ENCODE measurements at regions not wholly inside any gene's neighbourhood (a gene's known extent, or its start where the extent isn't known, plus 50 kb on each side); places are given as distances from the start of the nearest gene placed in this dataset.

GRCh38 chr5:167725264-167725663 is 566.2 kb upstream of the WWC1 start:
- TF ChIP-seq, protein P1, sequence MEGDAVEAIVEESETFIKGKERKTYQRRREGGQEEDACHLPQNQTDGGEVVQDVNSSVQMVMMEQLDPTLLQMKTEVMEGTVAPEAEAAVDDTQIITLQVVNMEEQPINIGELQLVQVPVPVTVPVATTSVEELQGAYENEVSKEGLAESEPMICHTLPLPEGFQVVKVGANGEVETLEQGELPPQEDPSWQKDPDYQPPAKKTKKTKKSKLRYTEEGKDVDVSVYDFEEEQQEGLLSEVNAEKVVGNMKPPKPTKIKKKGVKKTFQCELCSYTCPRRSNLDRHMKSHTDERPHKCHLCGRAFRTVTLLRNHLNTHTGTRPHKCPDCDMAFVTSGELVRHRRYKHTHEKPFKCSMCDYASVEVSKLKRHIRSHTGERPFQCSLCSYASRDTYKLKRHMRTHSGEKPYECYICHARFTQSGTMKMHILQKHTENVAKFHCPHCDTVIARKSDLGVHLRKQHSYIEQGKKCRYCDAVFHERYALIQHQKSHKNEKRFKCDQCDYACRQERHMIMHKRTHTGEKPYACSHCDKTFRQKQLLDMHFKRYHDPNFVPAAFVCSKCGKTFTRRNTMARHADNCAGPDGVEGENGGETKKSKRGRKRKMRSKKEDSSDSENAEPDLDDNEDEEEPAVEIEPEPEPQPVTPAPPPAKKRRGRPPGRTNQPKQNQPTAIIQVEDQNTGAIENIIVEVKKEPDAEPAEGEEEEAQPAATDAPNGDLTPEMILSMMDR (IDR thresholded peaks at IDR 0.05; ENCODE audit: low read depth, low read length): no peak
- DNase-seq (ENCODE audit: extremely low read depth, low read depth): no peak

DNA sequence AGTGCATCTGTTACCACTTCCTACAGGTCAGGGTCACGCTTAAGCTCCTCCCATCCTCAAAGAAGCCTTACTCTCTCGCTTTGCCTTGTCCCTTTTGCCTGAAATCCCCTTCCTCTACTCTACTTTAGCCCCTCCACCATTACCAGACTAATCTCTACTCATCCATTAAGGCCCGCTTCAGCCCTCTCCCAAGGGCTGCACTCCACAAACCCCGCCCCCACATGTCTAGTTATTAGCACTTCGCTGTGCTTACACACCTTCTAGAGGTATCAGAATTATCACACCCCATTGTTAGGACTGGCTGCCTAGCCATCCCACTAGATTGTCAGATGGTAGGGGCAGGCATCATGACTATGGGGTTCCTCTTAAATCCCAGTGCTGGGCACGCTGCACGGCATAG is 565.7 kb upstream of the WWC1 start:
- DNase-seq (ENCODE audit: extremely low read depth, low read depth): no peak

GRCh38 chr5:167726642-167727041 is 564.8 kb upstream of the WWC1 start:
- TF ChIP-seq, protein P1 (IDR thresholded peaks at IDR 0.05; ENCODE audit: low read depth, low read length): no peak
- DNase-seq (ENCODE audit: extremely low read depth, low read depth): no peak

More for the DNA sequence above, 565.7 kb upstream of the WWC1 start:
- TF ChIP-seq, protein P1 (IDR thresholded peaks at IDR 0.05; ENCODE audit: low read depth, low read length): no peak

GRCh38 chr5:167730121-167730520 is 561.3 kb upstream of the WWC1 start:
- DNase-seq (ENCODE audit: extremely low read depth, low read depth): peak; percentile 65
- TF ChIP-seq, protein P1 (IDR thresholded peaks at IDR 0.05; ENCODE audit: low read depth, low read length): no peak

GRCh38 chr5:167730656-167731055 is 560.8 kb upstream of the WWC1 start:
- TF ChIP-seq, protein P1 (IDR thresholded peaks at IDR 0.05; ENCODE audit: low read depth, low read length): no peak
- no peak for DNase-seq (ENCODE audit: extremely low read depth, low read depth)

DNA sequence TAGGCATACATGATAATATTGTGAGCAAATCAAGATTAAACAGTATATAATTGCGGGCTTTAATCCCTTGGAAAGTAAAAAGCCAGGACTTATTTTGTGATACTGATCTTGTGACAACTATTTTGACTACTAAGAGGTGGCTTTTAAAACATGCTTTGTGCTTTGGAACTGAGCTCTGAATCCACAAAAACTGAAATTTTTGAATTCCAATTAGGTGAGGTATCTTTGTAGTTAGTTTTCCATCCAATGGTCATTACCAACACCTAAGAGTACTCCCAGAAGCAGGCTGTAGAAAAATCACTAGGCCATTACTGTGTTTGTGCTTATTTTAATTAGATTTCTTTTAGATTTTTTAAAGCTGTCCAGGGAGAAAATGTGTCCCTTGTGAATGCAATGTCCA is 559.5 kb upstream of the WWC1 start:
- TF ChIP-seq, protein P1 (IDR thresholded peaks at IDR 0.05; ENCODE audit: low read depth, low read length): no peak
- no peak for DNase-seq (ENCODE audit: extremely low read depth, low read depth)

- DNase-seq (ENCODE audit: extremely low read depth, low read depth): no peak
- TF ChIP-seq, protein P1 (IDR thresholded peaks at IDR 0.05; ENCODE audit: low read depth, low read length): no peak
These were observed 558.9 kb upstream of the WWC1 start for GRCh38 chr5:167732499-167732898.
